SU-DHL-6 (cell line): ENCODE measurements at regions not wholly inside any gene's neighbourhood (a gene's known extent, or its start where the extent isn't known, plus 50 kb on each side); places are given as distances from the start of the nearest gene placed in this dataset.

Source experiments
- H2AFZ ChIP-seq: fragments of 200-600 bp; sonication (generic); 2 replicates; pipeline ENCODE4 v1.6.1; 2014; ENCODE audit warnings: low read depth, mild to moderate bottlenecking, moderate library complexity, mixed read lengths, antibody characterized with exemption, low read length; ENCODE audit not compliant: severe bottlenecking
- H3F3A ChIP-seq: fragments of 200-600 bp; shearing (Covaris generic); 2 replicates; pipeline ENCODE4 v1.6.0; 2016; ENCODE audit warnings: antibody characterized with exemption, mild to moderate bottlenecking; ENCODE audit not compliant: insufficient read depth
- H3K27ac ChIP-seq: fragments of 200-600 bp; sonication (generic); 2 replicates; pipeline ENCODE4 v1.5.1; 2016; ENCODE audit warnings: low read depth, mild to moderate bottlenecking, low read length, moderate library complexity, mixed read lengths
- H3K27me3 ChIP-seq: fragments of 200-600 bp; sonication (generic), shearing (Covaris generic); 2 replicates; pipeline ENCODE4 v1.6.0; 2014; ENCODE audit warnings: mild to moderate bottlenecking, low read length
- H3K36me3 ChIP-seq: fragments of 200-600 bp; sonication (generic); 2 replicates; pipeline ENCODE4 v1.6.1; 2014; ENCODE audit warnings: mild to moderate bottlenecking, low read length, mixed read lengths
- H3K4me2 ChIP-seq: fragments of 300-600, 200-600 bp; shearing (Covaris generic), sonication (generic); 2 replicates; pipeline ENCODE4 v1.6.0; 2014; ENCODE audit warnings: low read length, low read depth, mild to moderate bottlenecking; ENCODE audit not compliant: poor library complexity, severe bottlenecking
- H3K4me3 ChIP-seq: fragments of 200-600 bp; sonication (generic); 2 replicates; pipeline ENCODE4 v1.5.1; 2014; ENCODE audit warnings: antibody characterized with exemption, low read length, mild to moderate bottlenecking, mixed read lengths; ENCODE audit not compliant: insufficient read depth, poor library complexity, severe bottlenecking
- H3K79me2 ChIP-seq: fragments of 200-600 bp; sonication (generic); 2 replicates; pipeline ENCODE4 v1.6.1; 2014; ENCODE audit warnings: mild to moderate bottlenecking, low read length, moderate library complexity; ENCODE audit not compliant: insufficient read depth
- H3K9ac ChIP-seq: fragments of 200-600 bp; sonication (generic); 2 replicates; pipeline ENCODE4 v1.7.0; 2014; ENCODE audit warnings: mild to moderate bottlenecking, low read length
- H3K9me2 ChIP-seq: fragments of 200-600 bp; sonication (generic); replicated peaks from 2 replicates; pipeline ENCODE4 v1.6.1; 2014; ENCODE audit warnings: low read length; ENCODE audit not compliant: insufficient read depth
- H3K9me3 ChIP-seq: fragments of 200-600 bp; sonication (generic); 2 replicates; pipeline ENCODE4 v1.6.1; 2014; ENCODE audit warnings: low read length, mixed read lengths; ENCODE audit not compliant: insufficient read depth
- H4K20me1 ChIP-seq: fragments of 200-600 bp; sonication (generic); 2 replicates; pipeline ENCODE4 v1.6.1; 2014; ENCODE audit warnings: low read depth, mild to moderate bottlenecking, antibody characterized with exemption, low read length, moderate library complexity, mixed read lengths
- EZH2phosphoT487 ChIP-seq: fragments of 200-600 bp; sonication (generic), shearing (Covaris generic); conservative IDR thresholded peaks from 2 replicates; pipeline ENCODE4 v1.6.1; 2018; ENCODE audit warnings: mild to moderate bottlenecking, antibody characterized with exemption, low read length, moderate library complexity, mixed read lengths
- TF ChIP-seq, protein P1 (sequence below): fragments of 200-600 bp; sonication (generic); IDR thresholded peaks from one replicate; pipeline ENCODE4 v1.5.1; 2017; ENCODE audit warnings: antibody characterized with exemption, mild to moderate bottlenecking, low read length, moderate library complexity; ENCODE audit not compliant: insufficient read depth, poor library complexity, severe bottlenecking

DNA sequence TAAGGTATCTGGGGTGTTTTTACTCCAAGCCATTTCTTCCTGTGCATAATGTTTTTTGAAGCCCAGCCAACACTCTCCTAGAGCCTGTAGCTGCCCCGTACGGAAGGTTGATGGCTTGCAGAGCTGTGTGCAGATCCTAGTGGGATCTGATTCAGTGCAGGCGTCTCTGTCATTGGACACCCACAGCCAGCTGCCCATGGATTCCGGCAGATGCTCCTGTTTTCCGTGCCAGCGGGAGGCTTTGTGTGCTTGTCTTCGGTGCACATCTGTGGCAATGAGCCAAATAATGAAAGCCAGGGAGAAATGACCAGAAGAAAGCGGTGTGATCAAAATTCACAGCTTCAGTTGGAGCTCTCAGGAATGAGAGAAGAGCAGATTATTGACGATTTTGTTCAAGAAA lies 426.4 kb downstream of the TYW1 start:
- Histone ChIP-seq H3K9me3 (no peaks in the 10 kb centered on the region), H3K27ac (no peak overlapping the region), H3K9ac (no peak overlapping the region), H2AFZ (no peak overlapping the region), H3K27me3 (peaks cover 3% of the 10 kb centered on the region; the same call in 1 of the 2 replicates), H4K20me1 (no peaks in the 10 kb centered on the region), H3K4me2 (no peak overlapping the region), H3F3A (no peaks in the 10 kb centered on the region), H3K36me3 (no peaks in the 10 kb centered on the region), H3K9me2 (no peaks in the 10 kb centered on the region), H3K79me2 (no peaks in the 10 kb centered on the region), H3K4me3 (no peak overlapping the region)
- TF ChIP-seq, protein P1, sequence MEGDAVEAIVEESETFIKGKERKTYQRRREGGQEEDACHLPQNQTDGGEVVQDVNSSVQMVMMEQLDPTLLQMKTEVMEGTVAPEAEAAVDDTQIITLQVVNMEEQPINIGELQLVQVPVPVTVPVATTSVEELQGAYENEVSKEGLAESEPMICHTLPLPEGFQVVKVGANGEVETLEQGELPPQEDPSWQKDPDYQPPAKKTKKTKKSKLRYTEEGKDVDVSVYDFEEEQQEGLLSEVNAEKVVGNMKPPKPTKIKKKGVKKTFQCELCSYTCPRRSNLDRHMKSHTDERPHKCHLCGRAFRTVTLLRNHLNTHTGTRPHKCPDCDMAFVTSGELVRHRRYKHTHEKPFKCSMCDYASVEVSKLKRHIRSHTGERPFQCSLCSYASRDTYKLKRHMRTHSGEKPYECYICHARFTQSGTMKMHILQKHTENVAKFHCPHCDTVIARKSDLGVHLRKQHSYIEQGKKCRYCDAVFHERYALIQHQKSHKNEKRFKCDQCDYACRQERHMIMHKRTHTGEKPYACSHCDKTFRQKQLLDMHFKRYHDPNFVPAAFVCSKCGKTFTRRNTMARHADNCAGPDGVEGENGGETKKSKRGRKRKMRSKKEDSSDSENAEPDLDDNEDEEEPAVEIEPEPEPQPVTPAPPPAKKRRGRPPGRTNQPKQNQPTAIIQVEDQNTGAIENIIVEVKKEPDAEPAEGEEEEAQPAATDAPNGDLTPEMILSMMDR = no peak
- no peak for TF ChIP-seq EZH2phosphoT487

DNA sequence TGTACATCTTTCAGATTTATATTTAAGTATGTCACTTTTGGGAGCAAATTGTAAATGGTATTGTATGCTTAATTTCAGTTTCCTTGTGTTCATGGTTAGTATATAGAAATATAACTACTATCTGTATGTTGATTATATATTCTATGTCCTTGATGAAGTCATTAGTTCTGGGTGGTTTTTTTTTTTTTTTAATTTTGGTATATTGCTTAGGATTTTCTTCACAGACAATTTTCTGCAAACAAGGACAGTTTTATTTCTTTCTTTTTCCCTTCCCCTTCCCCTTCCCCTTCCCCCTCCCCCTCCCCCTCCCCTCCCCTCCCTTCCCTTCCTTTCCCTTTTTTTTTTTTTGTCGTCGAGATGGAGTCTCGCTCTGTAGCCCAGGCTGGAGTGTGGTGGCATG lies 430.0 kb downstream of the TYW1 start:
- Histone ChIP-seq H3K4me3 (no peak overlapping the region), H3K27ac (no peak overlapping the region), H3K9ac (no peak overlapping the region), H3K4me2 (no peak overlapping the region), H3K27me3 (peaks cover 3% of the 10 kb centered on the region; the same call in 1 of the 2 replicates), H3K79me2 (no peaks in the 10 kb centered on the region), H3K36me3 (no peaks in the 10 kb centered on the region), H2AFZ (no peak overlapping the region), H3F3A (no peaks in the 10 kb centered on the region), H4K20me1 (no peaks in the 10 kb centered on the region), H3K9me2 (no peaks in the 10 kb centered on the region; the same call in 1 of the 2 replicates), H3K9me3 (no peaks in the 10 kb centered on the region)
- TF ChIP-seq EZH2phosphoT487 = no peak

DNA sequence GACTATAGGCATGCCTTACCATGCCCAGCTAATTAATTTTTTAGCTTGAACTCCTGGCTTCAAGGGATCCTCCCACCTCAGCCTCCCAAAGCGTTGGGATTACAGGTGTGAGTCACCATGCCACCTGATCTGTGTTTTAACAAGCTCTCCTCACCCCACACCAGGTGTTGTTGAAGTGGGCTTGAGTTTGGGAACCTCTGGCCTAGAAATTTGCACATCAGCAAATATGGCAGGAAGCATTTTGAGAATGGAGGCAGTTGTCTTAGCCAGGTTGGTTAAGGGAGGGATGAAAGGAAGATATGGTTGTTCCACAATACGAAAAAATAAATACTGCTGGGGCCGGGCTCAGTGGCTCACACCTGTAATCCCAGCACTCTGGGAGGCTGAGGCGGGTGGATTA lies 433.1 kb downstream of the TYW1 start:
- no peak for TF ChIP-seq EZH2phosphoT487
- TF ChIP-seq, protein P1 = no peak
- Histone ChIP-seq H3K4me3 (no peak overlapping the region), H3K27ac (no peak overlapping the region), H3K36me3 (no peaks in the 10 kb centered on the region), H3K9me3 (no peaks in the 10 kb centered on the region), H2AFZ (no peak overlapping the region), H3K9me2 (no peaks in the 10 kb centered on the region; the same call in 1 of the 2 replicates), H3K79me2 (no peaks in the 10 kb centered on the region), H3K9ac (no peak overlapping the region), H3K4me2 (no peak overlapping the region), H3F3A (no peaks in the 10 kb centered on the region), H4K20me1 (no peaks in the 10 kb centered on the region), H3K27me3 (peaks cover 3% of the 10 kb centered on the region; the same call in 1 of the 2 replicates)

DNA sequence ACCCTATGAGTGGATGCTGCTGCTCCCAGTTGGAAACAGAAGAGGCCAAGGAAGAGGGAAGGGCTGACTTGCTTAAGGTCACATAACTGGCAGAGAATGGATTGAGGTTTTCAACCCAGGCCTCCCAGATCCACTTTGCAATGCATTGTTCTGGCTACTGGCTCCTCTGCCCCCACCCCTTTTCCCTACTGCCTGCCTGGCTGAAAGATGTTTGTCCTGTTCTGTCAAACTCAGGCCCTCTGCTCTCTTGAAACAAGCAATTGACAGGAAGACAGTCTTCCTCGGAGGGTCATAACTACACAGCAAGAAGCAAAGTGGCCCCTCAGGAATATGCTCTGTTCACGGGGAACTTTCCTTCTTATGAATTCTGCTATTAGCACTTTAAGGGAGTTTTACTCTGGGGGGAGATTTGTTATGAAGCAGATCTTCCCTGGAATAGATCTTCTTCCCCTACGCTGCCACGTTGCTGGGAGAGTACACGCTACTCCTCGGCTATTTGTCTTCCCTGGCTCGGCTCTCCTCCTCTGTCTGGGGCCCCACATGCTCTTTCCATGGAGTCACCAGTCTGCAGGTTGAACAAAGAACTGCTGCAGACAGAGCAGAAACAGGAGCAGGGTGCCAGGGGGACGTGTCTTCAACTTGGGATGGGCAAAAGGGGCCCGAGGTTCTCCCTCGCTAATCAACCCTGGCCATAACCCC lies 436.1 kb downstream of the TYW1 start:
- no peak overlapping the region for H3K4me2 ChIP-seq
- no peaks in the 10 kb centered on the region; the same call in 1 of the 2 replicates for H3K9me2 ChIP-seq
- H3K79me2 ChIP-seq = no peaks in the 10 kb centered on the region
- H3K27ac ChIP-seq = no peak overlapping the region
- no peaks in the 10 kb centered on the region for H3K9me3 ChIP-seq
- no peak overlapping the region for H3K9ac ChIP-seq
- H2AFZ ChIP-seq = no peak overlapping the region
- no peaks in the 10 kb centered on the region for H3K36me3 ChIP-seq
- no peaks in the 10 kb centered on the region for H3F3A ChIP-seq
- H3K27me3 ChIP-seq = no peaks in the 10 kb centered on the region
- no peaks in the 10 kb centered on the region for H4K20me1 ChIP-seq
- TF ChIP-seq EZH2phosphoT487 = no peak
- TF ChIP-seq, protein P1 = no peak
- H3K4me3 ChIP-seq = no peak overlapping the region
